ENCODE measurements at regions not wholly inside any gene's neighbourhood (a gene's known extent, or its start where the extent isn't known, plus 50 kb on each side); places are given as distances from the start of the nearest gene placed in this dataset.
"Not testable (repeated sequence)": the region's sequence is repeated elsewhere in the genome, so short reads cannot be mapped to it uniquely, and the experiment has no call there.

DNA sequence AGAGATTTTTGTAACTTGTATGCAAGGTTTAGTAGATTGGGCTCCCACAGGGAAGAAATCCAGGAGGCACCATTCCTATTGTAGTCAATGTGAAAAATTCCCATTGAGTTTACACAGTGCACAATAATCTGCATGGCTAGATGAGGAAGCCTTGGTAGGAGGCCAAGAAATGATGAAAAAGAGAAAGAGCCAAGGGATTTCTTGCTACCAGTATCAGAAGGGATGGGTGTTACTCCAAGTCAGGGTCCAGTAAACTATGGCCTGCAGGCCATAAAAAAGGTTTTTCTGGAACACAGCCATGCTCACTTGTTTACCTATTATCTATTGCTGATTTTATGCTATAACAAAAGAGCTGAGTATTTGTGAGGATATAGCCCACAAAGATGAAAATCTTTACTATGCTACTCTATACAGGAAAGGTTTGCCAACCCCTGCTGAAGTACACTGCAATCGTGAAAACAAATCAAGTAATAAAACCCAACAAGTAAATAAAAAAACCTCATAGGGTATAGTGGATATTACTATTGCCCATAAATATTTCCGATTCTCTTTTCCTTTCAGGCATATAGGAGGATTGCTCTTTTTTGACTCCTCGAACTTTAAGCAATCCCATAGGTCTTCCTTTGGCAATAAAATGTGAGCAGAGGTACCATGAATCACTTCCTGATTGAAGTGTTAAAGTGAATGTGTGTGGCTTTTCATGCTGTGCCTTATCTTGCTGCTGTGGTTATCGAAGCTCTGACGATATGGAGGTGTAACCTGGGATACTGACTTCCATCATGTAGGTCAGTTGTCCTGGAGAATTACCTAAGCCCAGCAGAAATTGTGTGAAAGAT lies 256.3 kb upstream of the MAGI2 start:
- no peak for FAIRE-seq

DNA sequence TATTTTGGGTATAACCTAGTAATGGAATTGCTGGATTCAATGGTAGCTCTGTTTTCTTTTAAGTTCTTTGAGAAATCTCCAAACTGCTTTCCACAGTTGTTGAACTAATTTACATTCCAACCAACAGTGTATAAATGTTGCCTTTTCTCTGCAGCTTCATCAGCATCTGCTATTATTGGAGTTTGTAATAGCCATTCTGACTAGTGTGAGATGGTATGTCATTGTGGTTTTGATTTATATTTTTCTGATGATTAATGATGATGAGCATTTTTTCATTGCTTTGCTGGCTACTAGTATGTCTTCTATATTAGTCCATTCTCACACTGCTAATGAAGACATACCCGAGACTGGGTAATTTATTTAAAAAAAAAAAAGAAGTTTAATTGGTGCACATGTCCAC lies 248.6 kb upstream of the MAGI2 start:
- FAIRE-seq, result no peak

DNA sequence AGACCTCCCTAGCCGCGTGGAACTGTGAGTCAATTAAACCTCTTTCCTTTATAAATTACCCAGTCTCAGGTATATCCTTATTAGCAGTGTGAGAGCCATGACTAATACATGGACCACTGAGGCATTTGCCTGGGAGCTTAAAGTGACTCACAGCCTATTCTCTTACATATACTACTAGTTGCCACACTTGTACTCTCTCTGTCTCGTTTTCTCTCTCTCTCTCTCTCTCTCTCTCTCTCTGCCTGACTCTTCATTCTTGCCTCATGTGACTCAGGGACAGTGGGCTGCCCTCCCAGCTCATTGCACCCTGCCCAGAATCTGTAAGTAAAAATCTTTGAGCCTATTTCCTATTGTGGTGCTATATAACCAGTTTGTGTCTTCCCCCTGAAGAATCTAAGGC lies 238.5 kb upstream of the MAGI2 start:
- FAIRE-seq, result no peak

DNA sequence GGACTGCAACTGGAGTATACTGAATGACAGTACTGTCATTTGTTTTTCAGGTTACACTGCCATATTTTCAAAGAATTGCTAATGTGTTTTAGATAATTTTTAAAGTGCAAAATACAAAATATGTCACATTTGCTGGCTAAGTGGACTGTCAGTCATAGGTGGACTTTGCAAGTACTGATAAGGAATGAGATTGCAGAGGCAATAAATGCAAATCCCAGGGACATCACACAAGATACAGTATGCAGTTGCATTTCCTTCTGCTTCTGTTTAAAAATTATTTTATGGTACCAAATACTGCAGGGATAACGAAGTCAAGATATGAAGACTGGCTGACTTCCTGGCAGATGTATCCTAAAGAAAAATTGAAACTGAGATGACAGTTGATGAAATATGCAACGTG lies 237.6 kb upstream of the MAGI2 start:
- no peak for FAIRE-seq

DNA sequence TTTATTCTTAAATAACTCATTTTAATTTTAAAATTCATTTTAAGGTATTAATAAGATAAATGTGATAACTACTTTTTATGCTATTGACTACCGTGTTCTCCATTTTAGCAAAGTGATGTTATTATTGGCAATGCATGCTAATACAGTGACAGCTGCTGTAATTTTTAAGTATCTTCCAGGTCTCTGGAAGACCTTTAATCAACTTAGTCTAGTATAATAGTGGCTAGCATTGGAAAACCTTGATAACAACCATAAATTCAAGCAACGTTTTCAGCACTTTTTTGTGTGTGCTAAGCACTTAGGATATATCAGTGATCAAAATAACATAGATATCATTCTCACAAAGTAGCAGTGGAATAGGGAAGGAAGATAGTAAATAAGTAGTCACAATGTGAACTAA lies 230.9 kb upstream of the MAGI2 start:
- no peak for FAIRE-seq

DNA sequence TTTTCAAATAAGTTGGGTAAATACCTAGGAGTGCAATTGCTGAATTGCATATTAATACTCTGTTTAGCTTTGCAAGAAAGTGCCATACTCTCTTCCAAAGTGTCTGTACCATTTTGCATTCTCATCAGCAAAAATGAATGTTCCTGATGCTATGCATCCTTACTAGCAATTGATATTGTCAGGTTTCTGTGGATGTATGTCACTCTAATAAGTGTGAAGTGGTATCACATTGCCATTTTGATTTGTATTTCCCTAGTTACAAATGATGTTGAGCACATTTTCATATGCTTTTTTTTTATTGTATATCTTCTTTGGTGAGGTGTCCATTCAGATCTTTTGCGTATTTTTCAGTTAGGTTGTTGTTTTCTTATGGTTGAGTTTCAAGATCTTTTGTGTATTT lies 230.4 kb upstream of the MAGI2 start:
- no peak for FAIRE-seq

DNA sequence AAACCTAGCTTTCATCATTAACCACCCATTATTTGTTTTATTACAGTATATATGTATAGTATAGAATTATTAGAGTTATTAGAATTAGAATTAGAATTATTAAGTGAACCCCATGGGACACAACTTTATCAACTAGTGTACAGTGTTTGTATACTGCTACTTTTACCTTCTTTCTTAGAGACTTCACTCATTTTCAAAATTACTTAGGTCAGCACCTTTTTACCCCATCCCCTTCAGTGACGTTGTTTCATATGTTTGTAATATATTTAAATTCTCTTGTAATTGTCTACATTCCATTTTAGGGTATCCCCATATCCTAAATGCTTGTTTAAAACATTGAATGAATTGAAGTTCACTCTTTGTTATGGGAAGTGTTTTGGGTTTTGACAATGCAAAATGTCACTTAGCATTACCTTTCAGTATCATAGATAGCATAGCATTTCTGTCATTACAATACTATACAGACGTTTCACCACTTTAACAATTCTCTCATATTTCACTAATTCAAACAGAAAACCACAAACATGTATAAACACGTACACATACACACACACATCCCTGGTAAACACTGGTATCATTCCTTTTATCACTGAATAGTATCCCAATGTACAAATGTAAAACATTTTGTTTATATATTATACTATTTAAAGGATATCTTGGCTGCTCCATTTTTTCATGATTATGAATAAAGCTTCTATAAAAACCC lies 229.9 kb upstream of the MAGI2 start:
- FAIRE-seq, result no peak

DNA sequence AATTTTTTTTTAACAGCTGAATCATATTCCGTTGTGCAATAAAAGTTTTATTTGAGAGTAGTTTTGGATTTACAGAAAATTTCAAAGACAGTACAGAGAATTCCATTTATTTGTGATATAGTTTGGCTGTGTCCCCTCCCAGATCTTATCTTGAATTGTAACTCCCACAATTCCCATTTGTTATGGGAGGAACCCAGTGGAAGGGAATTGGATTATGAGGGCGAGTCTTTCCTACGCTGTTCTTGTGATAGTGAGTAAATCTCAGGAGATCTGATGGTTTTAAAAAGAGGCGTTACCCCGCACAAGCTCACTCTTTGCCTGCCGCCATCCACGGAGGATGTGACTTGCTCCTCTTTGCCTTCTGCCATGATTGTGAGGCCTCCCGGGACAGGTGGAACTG lies 228.0 kb upstream of the MAGI2 start:
- no peak for FAIRE-seq

DNA sequence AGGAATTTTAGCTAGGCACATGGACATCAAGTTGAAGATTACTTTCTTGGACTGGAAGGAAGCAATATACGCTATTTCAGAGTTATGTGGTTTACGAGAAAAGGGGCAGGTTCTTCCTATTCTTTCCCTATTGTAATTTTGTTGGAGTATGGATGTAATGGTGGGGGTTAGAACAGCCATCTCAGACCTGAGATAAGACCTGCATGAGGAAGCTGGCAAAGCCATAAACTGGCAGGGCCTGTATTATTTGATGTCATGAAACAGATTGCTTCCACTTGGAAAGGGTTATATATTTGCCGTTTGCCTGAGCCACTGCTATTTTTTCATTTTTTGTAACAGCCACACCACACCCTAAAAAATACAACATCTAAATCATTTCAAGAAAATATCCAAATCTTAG lies 220.5 kb upstream of the MAGI2 start:
- no peak for FAIRE-seq

DNA sequence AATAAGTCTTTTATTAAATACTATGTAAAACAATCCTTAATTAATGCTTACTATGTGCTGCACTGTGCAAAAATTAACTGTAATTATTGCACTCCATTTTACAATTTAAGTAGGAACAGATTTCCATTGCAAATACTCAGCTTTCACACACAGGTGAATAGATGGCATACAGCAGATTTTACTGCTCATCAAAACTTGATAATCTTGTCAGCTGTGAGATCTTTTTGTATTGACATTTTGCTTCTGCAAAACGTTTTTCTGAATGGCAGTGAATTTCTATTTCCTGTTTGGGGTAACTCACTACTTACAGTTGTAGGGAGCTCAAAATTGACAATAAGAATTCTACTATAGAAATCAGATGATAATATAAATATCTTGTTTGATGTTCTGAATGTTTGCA lies 220.0 kb upstream of the MAGI2 start:
- no peak for FAIRE-seq

DNA sequence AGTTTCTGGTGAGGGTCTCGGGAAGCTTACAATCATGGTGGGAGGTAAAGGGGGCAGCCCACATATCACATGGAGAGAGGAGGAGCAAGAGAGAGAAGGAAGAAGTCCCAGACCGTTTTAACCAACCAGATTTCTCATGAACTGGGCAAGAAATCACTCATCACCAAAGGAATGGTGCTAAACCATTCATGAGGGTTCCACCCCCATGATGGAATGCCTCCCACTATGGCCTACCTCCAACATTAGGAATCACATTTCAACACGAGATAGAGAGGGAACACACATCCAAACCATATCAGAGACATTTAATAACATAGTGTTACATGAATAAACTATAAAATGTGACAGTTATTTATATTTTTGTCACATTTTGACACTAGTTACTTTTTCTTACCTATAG lies 214.8 kb upstream of the MAGI2 start:
- FAIRE-seq, result no peak

DNA sequence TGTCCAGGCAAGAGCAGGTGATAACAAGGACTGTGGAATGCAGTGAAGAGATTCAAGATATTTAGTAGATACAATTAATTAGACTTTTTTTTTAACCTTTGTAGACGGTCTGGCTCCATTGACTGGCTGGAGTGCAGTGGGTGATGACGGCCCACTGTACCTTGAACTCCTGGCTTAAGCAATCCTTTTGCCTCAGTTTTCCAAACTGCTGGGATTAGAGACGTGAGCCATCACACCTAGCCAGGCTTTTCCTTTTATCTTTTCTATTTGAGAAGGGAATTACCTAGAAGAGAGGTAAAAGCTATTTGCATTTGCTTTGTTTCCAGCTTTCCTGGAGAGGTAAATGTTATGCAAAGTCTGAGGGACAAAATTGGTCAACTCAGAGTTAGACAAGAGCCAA lies 213.0 kb upstream of the MAGI2 start:
- FAIRE-seq, result no peak

DNA sequence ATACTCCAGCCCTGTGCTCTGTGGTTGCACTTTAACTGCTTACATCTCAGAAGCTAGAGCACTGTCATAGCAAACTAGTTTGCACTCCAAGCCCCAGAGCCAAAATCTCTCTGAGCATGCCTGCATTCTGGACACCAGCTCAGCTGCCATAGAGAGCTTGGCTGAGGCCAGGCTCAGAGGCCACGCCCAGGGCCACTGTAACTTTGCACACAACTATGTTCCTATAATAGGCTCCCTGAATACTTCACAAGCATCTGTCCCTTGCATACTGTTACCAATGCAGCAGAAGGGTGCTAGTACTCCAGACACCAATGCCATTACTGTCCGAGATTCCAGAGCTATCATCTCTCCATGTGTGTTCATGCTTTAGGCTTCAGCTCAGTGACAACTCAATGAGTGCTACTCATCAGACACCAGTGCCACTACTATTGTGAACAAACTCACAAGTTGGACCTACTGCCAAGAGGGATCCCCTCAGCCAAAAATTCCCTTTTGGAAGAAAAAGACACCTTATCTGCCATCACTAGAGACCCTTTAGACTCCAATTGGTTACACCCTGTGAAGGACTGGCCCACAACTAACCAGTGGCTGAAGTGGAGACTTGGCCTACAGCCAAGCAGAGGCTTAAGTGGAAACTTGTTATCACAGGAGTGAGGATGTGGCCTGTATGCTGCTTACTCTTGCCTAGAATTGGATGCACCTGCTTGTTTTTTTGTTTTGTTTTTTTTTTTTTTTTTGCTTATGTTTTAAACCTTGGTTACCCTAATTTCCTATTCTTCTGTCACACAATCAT lies 211.6 kb upstream of the MAGI2 start:
- FAIRE-seq, result no peak

DNA sequence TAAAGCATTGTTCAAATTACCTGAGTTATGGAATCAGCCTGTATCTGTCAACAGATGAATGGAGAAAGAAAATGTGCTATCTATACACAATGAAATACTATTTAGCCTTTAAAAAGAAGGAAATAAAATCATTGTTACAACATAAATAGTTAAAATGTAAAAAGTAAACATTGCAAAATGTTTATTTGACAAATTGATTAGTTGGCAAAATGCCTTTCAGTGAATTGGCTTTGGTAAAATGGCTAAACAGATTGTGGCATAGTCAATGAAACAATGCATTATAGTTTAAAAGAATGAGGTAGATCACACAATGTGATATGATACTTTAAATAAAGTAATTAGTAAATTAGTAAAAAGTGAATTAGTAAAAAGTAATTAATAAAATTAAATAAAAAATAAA lies 204.8 kb upstream of the MAGI2 start:
- FAIRE-seq, result peak; percentile 26

DNA sequence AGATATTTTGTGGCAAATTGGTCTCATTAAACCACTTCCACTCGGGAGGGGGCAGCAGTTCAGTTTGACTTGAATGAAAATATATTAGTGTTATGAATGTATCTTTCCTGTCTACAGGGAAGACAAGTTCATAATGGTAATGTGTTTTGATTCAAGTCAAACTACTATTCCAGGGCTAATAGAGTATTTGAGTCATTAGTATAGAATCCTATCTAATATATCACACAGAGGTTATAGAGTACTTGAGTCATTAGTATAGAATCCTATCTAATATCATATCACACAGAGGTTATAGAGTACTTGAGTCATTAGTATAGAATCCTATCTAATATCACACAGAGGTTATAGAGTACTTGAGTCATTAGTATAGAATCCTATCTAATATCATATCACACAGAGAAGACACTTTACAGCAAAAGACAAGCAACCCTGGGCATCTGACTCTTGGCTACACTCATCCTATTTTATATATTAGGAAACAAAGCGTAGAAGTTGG lies 199.7 kb upstream of the MAGI2 start:
- FAIRE-seq, result no peak

DNA sequence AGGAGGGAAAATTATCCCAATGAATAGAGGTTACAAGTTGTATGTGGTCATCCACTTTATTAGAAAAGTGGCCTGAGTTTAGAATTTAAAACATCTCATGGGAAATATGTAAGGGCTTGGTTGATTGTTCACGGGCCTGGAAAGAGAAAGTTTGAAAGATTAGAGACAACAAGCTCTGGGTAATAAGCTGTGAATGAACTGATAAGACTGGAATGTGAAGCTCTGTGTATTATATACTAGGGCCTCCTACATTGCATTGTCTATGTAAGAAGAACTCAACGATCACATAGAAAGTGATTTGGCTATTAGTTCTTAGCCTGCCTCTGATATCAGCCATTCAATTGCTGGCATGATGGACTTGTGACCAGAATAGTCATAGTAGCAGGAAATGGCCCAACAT lies 199.2 kb upstream of the MAGI2 start:
- FAIRE-seq, result no peak

DNA sequence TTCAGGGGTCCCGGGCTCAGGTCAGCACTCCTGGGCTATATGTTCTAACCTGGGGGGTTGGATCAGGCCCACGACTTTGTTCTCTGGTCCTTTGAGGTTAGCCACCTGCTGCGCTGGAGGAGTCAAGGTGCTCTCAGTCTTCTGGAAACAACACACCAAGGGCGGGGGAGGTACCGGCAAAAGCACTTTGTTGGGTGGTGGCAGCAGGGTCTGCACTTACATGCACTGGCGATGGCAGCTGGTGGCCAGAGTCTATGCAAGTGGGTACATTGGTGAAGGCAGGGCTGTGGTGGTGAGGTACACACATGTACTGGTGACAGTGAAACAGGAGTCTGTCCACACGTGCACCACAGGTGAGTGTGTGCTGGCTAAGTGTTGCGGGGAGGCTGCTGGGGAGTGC lies 194.2 kb upstream of the MAGI2 start:
- no peak for FAIRE-seq

DNA sequence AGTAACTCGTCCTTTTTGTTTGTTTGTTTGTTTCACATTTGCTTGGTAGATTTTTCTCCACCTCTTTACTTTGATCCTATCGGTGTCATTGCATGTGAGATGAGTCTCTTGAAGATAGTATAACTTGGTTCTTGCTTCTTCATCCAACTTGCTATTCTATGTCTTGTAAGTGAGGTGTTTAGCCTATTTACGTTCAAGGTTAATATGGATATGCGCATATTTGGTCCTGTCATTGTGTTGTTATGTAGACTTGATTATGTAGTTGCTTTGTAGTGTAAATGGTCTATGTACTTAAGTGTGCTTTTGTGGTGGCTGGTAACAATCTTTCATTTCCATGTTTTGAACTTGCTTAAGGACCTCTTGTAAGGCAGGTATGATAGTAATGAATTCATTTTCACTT lies 192.8 kb upstream of the MAGI2 start:
- no peak for FAIRE-seq

DNA sequence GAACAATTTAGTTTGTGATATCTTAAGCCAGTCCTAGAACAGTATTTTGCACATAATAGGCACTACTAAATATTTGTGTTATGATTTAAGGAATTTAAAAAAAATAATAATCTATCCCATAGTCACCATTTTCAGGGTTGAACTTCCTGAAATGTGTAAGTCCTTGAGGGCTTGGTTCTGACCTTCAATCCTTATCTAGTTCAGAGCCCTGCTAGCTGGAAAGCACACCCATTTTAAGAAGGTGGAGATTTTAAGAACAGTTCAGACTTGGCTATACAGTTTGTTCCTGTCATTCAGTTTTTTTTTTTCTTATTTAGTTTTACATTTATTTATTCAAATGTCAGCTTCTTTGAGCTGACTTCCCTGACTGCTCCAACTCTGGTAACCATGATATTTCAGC lies 183.4 kb upstream of the MAGI2 start:
- FAIRE-seq, result no peak

DNA sequence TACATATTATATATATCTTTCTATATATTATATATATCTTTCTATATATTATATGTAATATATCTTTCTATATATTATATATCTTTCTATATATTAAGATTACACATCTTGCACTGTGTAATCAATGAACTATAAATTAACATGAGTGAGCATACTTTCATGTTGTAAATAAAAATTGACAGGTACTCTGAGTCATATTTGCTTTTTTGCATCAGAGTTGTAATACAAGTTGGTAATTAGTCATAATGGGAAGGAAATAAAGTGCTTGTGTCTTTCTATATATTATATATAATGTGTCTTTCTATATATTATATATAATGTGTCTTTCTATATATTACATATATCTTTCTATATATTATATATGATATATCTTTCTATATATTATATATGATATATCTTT lies 172.5 kb upstream of the MAGI2 start:
- FAIRE-seq, result not testable (repeated sequence)

DNA sequence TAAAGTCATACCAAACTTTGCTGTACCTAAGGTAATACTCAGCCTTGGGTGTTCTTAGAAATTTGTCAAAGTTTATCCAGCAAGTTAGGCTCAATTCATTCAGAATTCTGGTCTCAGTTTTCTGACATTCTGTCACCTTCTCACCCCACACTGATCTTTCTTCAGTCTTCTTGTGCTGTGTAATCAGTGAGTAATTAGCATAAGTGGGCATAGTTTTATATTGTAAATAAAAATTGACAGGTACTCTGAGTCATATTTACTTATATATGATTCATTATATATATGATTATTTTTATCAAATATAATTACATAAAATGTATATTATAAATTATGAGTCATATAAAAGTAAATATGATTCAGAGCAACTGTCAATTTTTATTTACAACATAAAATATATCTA lies 170.9 kb upstream of the MAGI2 start:
- no peak for FAIRE-seq

DNA sequence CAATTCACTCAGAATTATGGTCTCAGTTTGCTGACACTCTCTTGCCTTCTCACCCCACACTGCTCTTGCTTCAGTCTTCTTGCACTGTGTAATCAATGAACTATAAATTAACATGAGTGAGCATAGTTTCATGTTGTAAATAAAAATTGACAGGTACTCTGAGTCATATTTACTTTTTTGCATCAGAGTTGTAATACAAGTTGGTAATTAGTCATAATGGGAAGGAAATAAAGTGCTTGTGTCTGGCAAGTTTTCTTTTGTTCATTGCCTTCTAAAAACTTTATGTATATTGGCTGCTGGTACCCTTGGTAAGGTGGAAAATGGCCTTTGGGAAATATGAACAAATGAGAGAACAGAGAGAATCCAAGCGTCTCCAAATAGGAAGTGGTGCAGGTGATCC lies 169.3 kb upstream of the MAGI2 start:
- no peak for FAIRE-seq

DNA sequence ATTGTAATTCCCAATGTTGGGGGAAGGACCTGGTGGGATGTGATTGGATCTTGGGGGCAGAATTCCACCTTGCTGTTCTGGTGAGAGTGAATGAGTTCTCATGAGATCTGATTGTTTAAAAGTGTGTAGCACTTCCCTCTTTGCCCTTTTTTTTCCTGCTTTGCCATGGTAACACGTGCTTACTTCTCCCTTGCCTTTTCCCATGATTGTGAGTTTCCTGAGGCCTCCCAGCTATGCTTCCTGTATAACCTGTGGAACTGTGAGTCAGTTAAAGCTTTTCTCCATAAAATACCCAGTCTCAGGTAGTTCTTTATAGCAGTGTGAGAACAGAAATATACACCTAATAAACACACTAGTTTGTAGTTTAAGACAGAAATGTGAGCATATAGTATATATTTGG lies 166.8 kb upstream of the MAGI2 start:
- FAIRE-seq, result no peak

DNA sequence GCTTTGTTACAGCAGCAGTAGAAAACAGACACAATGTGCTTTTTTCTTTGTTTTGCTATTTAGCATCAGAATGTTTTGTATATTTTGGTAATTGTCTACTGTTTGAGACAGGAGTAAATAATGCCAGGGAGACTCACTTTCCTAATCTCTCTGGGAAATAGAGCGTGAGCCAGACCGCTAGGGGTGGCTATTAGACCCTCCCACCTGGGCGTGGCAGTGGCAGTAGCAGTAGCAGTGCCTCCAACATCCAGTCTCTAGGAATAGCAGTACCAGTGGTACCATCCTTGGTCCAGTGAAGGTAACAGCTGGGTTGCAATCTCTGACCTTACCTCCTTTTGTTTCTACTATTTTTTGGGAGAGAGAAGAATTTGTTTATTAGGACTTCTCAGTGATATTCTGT lies 165.7 kb upstream of the MAGI2 start:
- FAIRE-seq, result no peak
